HG03095 (cell line): ENCODE measurements at regions not wholly inside any gene's neighbourhood (a gene's known extent, or its start where the extent isn't known, plus 50 kb on each side); places are given as distances from the start of the nearest gene placed in this dataset.

ENCODE experiments used
- ATAC-seq: cut with Tn5 transposase; IDR thresholded peaks from one replicate; pipeline ENCODE4 v1.9.1; 2021; ENCODE audit warnings: moderate library complexity; ENCODE audit not compliant: unreplicated experiment

GRCh38 chr2:18690342-18690741, 101.0 kb upstream of the NT5C1B start:
- ATAC-seq: no peak

DNA sequence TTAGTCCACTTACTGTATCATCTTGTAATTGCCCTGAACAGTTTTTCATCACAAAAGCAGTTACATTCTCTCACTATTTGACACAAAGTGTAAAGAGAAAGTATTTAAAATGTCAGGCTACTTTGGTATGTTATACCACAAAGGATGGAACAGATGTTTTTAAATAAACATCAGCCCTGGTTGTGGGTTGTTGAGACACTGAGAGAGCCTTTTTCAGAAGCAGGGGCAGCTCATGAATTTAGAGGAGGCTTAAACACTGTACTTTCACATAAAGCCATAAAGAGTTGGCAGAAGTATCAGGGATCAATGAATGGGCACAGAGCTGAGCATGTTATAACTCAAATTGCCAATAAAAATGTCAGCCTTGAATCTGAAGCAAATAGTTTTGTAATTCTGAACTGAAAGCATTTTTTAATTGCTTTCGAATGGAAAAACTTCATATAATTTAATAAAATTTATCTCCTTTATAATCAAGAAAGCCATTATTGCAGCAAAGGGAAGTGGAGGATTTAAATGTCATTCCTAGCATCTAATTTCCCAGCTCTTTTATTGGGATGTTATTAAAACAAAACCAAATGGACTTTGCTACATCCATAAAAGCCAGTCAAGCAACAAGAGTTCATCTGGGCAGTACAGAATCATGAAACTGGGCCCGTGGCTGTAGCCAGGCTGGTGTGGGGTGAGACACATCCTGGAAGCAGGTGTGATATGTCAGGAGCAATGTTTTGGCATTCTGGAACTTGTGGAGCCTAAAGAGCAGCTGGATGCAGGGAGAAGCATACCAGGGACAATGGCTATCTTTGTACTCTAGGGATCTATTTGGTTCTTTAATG, 95.1 kb upstream of the NT5C1B start:
- ATAC-seq: no peak

DNA sequence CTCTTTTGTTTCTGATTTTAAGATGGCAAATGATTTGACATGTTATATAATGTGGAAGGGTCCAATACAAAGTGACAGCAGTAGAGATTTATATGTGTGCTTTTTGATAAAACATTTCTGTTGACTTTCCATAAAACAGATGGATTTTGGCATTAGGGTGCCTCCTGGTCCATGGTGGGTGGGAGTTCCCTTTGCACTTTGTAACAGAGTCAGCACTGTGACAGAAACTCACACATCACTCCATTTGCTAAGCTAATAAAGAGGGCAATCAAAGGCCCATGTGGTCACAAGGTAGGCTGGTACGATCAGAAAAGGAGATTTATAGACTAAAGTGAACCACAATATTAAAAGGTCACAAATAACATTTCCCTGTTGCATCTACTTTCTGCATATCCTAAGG, 93.3 kb upstream of the NT5C1B start:
- ATAC-seq: no peak

GRCh38 chr2:18677280-18677679, 87.9 kb upstream of the NT5C1B start:
- no peak for ATAC-seq

GRCh38 chr2:18674309-18674708, 84.9 kb upstream of the NT5C1B start:
- no peak for ATAC-seq

GRCh38 chr2:18671363-18671762, 82.0 kb upstream of the NT5C1B start:
- ATAC-seq: no peak

DNA sequence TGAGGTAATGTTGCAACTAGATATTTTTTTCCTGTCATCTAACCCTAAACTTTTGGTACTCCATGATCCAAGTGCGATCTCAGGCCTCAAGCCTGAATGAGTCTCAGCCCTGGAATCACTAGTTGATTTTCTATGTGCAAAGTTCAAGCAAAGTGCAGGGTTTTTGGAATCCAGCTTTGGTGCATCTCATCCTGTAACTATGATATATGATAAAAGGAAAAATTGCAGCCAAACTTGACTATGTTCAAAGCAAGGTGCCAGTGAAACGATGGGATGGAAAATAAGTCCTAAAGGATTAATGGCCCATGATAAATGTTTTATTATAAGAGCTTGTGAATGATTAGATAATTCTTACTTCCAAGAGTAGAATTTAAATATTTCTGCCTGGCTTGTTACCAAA, 78.9 kb upstream of the NT5C1B start:
- no peak for ATAC-seq

DNA sequence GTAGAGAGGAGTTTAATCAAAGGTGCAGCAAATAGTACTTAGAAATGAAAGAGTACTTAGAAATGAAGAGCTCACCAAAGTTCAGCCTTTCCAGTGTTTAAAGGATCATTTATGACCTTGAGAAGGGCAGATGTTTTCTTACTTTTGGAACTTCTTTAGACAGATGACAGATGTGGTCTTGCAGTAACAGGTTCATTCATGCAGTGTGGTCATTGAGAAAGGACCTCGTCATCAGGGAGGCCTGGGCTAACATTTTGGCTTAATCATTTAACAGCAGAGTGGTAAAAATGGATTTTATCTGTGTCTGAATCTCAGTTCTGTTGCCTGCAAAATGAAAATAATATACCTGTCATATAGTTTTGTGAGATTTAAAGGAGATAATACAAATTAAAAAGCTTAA, 75.1 kb upstream of the NT5C1B start:
- ATAC-seq: no peak

DNA sequence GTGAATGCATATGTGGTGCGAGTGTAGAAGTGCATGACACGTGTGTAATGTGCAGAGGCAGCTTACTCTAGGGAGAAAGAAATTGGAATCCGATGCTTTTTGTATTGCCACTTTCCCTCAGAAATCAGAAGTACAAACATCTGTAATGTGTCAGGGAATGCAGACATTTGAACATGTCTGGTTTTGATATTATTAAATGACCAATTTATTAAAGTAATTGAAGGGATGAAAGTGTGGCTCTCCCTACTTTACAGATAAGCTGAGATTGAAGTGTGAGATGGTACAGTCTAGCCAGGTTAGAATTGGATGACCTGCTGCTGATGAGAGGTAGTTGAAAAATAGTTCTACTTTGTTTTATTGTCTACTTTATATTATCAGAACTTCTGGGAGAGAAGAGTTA, 74.5 kb upstream of the NT5C1B start:
- no peak for ATAC-seq

DNA sequence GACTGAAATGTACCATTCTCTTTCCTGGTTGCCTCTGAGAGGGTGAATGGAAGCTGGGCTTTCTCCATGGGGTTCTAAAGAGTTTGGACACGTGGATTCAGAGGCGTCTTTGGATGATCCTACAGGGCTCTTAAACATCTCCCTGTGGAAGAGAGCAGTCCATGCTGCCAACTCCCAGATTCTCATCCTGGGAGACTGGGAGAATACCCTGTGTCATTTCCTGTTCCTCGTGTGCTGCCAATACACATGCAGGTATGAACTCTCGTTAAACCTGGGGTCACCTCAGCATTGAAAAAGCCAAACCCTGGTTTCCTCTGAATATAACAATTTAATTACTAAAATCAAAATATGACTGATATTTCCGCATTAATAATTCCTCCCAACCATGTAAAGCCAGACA, 73.3 kb upstream of the NT5C1B start:
- ATAC-seq: no peak

- no peak for ATAC-seq
Measured at GRCh38 chr2:18659915-18660314, 70.5 kb upstream of the NT5C1B start.

GRCh38 chr2:18656048-18656447, 66.7 kb upstream of the NT5C1B start:
- ATAC-seq: no peak

DNA sequence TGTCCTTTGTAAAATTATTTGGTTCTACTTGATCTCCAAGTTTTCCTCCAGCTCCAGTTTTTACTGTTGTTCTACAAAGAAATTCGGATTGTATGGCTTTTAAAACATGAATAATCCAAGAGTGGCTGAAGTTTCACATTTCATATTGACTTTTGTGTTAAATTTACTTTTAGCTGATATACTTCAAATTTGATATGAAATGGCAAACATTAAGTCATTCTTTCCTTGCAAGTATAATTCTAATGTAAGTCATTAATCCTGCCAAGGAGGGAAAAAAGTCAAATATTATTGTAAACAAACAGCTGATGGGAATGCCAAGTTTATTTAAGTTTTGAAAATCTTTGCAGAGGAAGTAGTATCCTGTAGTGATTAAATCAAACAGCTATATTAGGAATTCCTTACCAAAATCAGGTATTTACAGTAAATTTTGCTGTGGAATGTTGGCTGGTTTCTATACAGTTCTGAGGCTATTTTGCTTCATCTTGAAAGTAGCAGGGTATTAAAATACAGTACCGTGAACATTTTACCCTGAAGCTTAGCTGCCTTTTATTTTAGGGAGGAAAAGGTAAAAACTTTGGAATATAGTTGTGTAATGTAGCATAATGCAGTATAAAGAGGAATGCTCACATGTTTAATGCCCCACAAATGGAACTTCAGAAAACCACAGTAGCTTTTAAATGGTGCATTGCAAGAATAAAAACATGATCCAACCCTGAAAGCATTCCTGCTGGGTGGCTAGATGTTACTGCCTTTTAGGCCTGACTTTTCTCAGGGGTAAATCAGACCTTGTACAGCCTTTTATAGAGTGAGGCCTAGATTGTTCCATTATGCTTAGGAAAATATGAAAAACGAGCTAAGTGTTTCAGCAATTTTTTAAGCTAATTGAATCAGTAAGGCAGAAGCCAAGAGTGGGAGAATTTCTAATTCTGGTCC, 62.7 kb upstream of the NT5C1B start:
- ATAC-seq: no peak

DNA sequence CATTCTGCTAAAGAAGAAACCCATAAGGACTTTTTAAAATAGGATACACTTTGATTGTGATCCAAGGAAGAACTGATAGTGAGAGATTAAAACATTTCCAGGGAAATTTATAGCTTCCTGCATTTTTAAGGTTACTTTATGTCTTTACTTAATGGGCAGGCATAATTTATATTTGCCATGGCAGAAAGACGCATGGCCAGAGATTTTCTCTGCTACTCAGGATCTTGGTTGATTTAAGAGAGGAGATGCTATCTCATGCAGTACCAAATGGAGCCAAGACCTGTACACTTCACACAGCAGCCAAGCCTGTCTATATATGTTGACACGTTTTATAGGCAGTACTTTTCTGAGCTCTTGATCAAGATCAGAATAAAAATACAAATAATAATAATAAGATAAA, 60.9 kb upstream of the NT5C1B start:
- no peak for ATAC-seq

GRCh38 chr2:18649502-18650135, 60.2 kb upstream of the NT5C1B start:
- ATAC-seq: no peak

- ATAC-seq: no peak
Measured at GRCh38 chr2:18648161-18648560, 58.8 kb upstream of the NT5C1B start.

- ATAC-seq: no peak
Measured at GRCh38 chr2:18647731-18648130, 58.4 kb upstream of the NT5C1B start.

- ATAC-seq: no peak
Measured at GRCh38 chr2:18645315-18645714, 55.9 kb upstream of the NT5C1B start.

- no peak for ATAC-seq
Measured at GRCh38 chr2:18644115-18644462, 54.7 kb upstream of the NT5C1B start.

- no peak for ATAC-seq
Measured at GRCh38 chr2:18643326-18644114, 54.2 kb upstream of the NT5C1B start.

- no peak for ATAC-seq
Measured at GRCh38 chr2:18641823-18642222, 52.5 kb upstream of the NT5C1B start.
